GDM1 (cell line): ENCODE measurements at regions not wholly inside any gene's neighbourhood (a gene's known extent, or its start where the extent isn't known, plus 50 kb on each side); places are given as distances from the start of the nearest gene placed in this dataset.

Experiments
- DNase-seq: peaks from one replicate; lab custom pipeline; 2025; lab: John Stamatoyannopoulos, UW

DNA sequence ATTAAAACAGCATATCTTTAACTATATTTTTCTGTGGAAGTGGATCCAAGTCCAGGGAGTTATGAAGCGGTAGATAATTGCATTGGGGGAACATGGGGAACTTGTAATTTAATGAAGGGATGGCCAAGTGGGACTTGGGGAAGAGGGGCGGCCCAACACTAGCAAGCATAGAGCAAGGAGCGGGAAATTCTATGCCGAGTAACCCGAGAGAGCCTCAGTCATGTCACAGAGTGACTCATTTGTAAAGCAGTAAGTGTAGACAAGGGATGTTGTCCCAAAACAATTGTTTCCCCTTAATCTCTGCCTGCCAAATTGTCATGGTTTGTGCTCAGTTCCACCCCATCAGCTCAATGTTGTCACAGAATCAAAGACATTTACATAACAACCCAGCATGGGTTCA is 620.1 kb downstream of the AJAP1 start:
- DNase-seq, result no peak

DNA sequence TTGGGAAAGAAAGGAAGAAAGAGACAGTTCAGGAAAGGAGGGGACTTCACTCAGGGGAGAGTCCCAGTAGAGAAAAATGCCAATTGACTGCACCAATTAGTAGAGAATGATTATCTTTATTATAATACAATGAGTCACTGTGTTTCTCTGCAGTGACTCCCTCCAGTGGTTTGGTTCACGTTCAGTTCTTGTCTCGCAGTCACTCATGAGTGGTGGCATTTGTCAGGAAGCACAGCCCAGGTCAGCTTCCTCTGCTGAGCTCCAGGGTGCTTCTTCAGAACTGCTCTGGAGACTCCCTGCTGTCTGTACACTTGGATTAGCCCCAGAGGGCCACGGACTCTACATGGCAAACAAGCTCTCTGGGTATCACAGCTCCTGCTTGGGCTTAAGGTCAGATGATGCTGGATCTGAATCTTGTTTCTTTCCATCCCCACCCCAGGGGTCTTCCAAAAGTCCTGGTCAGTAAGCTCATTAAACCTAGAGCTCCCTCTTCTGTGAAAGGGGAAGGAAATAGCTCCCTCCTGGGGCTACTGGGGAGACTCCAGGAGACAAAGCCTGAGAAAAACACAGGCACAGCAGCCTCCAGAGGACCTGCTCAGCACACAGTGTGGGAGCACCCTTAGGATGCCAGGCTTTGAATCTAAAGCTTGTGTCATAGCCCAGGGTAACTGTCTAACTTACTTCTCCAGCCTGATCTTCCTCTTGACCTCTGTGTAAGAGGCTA is 619.0 kb downstream of the AJAP1 start:
- no peak for DNase-seq

DNA sequence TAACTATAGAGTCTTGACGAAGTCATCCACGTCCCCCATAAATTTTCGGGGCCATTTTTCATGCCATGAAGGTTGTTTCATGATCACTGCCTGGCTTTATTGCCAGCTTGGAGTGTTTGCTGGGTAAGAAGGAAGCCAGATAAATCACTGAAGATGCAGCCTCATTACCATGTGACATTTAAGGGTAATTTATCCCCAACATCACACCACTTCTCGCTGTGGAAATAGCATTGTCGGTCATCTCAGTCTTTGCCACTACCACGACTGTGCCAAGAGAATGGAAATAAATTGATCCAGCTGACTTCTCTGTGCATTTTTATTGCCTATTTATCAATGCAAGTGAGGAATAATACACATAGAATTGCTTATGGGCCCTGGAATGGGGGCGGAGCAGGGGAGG is 617.9 kb downstream of the AJAP1 start:
- DNase-seq, result no peak

DNA sequence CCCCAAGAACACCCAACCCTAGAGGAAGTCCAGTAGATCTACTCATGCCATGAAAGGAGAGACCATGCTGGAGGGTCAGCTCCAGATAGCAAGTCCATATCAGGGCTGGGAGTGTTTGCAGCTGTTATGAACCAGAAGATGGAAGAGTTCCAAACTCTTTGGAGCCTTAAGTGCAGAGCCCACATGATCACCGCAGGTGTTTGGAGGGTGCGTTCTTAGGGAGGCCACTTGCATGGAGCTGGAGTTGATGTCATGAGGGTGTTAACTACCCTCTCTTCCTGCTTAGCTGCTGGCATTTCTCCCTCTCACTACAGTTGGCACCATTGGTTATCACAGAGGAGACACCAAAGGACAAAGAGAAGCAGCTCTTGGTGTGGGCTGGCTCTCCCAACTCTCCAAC is 616.9 kb downstream of the AJAP1 start:
- no peak for DNase-seq

DNA sequence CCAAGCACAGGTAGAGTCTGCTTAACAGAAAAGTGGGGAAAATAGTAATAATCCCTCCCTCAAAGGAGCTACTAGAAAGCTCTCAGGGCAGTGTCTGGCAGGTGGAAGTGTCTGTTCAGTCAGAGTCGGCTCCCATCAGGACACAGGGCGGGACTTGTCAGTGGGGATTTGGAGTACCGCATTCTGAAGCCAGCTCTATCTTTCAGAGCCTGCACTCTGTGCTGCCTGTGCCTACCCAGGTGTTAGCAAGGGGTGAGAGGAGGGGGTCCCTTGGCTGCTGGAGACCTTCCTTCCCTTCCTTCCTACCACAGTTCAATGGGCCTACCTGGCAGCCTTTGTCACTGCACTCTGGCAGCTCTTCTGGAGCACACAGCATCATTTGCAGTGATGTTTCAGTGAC is 615.5 kb downstream of the AJAP1 start:
- no peak for DNase-seq

DNA sequence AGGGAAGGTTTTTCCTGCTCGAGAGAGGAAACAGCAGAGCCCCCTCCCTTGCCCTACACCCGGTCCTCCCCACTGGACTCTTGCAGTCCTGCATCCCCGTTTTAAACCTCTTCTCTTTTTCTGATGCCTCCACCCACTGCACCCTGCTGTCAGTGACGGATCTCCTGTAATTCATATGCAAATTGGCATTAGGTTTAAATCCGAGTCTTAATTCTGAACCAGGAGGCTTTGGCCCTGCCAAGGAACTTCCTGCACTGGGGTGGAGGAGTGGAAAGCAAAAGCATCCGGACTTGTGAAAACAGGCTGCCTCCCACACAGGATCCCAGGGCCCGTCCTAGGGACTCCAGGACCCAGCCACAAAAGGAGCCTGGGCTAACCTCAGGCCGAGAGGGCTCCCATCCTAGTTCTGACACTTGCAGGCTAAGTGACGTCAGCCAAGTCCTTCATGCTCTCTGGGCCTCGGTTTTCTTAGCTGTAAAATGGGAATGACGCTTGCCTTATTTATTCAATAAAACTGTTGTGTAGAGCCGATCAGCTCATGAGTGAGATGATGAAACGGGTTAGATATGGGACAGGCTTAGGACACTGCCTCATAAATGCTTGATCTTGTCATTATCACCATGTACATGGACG is 613.3 kb downstream of the AJAP1 start:
- no peak for DNase-seq

DNA sequence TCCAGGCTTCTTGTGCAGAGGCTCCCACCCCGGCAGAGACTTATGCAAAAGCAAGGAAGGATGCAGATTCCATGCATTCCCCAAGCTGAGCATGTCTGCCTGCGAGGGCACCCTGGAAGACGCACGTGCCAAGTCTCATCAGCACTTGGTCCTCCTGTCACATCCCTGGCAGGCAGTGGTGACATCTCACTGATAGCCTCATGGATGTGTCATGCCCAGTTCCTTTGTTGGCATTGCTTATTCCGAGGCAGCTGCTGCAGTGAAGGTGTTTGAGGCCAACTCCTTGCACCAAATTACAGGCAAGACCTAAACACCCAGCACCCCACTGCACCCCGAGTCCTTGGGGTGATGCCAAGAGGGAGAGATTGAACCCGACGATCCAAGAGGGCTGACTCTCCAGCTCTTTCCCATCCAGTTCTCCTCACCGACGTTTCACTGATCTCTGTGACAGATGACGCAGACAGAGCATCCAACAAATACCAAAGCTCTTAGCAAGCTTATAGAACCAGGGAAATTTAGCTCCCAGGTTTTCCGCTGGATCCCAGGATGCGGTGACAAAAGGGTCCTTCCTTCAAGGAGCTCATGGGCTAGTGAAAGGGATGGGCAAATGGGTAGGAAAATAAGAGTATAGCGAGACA is 611.1 kb downstream of the AJAP1 start:
- DNase-seq, result no peak

DNA sequence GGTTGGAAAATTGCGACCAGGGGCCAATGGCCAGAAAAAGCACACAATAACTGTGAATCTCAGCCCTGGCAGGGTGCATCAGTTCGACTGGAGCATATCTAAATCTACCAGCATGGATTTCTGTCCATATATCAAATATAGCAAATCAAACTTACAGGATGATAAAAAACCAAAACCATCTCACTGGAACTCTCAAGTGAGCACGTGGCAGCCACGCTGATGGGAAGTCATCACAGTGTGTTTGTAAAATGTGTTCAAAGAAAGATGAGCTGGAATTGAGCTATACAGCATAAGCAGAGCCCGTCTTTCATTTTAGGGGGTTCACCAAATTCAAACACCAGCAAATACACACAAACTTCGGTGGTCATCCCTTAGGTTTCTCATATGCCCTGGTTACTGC is 610.1 kb downstream of the AJAP1 start:
- DNase-seq, result no peak

DNA sequence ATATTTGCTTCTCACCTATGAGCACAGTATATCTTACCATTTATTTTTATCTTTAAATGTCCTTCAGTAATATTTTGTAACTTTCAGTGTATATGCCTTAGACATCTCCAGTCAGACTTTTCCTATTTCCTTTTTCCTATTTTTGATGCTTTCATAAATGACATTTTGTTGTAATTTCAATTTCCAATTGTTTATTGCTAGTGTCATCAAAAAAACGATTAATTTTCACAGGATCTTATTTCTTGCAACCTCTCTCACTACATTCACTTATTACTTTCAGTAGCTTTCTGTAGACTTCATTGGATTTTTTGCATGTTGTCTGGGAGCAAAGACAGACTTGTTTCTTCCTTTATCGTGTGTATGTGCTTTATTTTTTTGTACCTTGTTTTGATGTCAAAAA is 602.4 kb downstream of the AJAP1 start:
- DNase-seq, result no peak

DNA sequence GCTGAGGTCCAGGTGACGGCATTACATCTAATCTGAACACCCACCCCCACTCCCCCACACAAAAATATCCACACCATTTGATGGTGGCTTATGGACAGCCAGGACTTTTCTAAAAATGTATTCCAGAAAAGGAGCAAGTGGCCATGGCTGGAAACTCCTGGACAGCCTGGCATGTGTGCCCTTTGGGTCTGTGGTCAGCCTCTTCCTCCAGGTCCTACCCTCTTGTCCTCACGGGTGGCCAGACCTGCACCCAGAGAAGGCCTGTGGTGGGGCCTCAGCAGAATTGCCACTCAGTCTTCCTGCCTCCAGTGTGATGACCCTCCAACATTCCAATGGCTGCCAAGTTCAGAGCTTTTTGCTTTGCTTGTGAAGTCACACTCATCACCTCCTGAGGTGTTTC is 600.6 kb downstream of the AJAP1 start:
- no peak for DNase-seq

DNA sequence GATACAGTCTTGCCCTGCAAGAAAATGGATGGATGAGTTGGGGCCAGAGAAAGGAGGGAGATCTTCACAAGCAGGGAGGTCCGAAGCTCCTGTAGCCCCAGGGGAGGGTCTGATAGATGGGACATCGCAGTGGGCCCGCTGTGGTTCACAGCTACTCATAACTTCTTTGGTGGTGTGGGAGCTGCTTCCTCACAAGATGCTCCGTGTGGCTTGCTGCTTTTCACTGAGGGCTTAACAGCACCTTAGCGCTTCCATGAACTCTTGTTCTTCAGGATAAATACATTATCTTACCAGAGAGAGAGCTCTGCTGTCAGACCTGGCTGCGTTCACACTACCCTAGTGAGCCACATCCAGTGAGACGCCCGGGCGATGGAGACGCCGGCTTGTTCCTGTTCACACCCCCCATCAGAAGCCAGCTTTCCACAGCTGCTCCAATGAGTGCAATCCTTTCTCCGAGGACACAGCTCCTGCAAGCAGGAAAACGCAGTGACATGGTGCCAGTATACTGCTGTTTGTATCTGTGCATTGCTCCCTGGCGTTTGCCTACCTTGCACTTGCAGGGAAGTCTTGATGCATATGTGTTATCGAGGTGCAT is 599.8 kb downstream of the AJAP1 start:
- DNase-seq, result no peak

DNA sequence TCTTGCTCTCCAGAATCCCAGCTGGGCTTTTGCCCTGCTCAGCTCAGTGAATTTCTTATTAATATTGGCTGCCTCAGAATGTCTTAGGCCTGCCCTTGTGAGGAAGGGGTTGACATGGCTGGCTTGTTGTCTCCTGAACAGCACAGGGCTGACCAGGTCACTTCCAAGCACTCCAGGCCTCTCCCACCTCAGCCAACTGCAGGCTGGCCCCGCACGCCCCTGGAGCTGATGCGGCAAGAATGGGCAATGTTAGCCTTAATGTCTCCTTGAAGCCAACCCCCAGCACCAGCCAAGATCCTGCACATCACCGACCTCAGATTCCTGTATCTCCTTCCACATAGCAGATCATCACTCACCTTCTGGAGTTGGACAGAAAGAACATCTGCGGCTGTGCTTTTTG is 598.6 kb downstream of the AJAP1 start:
- no peak for DNase-seq

DNA sequence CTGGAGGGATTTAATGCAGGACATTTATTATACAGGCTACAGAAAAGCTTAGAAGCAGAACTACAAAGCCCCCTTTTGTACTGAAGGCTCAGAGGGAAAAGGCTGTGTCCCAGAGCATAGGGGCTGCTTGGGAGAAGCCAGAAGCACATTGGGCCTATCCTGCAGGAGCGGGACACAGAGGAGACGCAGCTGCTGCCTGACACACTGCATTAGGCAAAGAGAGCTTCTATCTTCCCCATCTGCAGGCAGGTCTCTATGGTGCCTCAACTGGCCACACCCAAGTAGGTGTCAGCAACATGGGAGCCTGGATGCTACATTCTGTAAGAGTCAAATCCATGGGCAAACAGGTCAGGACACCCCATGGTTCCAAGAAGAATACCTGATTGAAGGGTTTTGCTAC is 595.9 kb downstream of the AJAP1 start:
- no peak for DNase-seq

DNA sequence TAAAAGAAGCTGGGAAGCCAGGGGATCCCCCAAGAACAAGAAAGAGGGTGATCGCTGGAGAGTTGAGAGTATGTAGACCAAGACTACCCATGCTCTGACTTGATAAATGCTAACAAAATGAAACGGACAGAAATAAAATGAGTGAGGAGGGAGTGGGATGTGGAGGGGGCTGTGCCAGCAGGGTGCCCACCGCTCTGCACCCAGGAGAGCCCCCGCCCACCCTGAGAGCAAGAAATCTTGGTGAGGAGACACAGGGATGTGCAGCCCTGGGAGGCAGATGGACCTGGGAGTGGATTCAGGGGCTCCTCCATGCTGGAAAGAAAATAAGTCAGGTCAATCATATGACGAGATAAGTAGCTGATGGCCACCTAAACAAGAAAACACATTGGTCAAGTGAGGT is 590.9 kb downstream of the AJAP1 start:
- DNase-seq, result no peak

DNA sequence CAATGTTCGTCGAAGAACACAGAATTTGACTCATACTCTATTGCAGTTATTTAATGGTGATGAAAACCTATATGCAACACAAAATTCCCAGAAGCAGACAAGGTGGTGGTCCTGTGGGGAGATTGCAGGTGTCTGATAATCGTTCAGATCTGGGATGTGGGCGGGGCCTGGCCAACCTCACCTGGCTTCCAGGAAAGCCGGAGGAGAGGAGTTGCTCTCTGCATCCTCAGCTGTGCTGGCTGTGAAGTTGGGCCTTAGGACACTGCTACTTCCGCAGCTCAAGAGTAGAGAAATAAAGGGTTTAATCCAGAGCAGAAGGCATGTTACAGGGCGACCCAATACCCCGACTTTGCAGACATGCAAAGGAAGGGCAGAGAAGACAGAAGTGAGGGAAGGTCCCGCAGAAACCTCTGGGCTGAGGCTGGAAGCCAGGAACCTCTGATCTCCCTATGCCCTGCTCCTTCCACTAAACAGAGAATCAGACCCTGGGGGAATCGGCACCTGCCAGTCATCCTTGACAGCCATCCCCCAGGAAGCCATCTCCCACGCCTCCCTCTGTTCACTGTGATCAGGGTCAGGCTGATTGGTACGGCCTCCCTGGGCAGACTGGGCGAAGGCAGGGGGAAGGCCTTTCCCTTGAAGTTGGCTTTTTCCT is 590.3 kb downstream of the AJAP1 start:
- no peak for DNase-seq

DNA sequence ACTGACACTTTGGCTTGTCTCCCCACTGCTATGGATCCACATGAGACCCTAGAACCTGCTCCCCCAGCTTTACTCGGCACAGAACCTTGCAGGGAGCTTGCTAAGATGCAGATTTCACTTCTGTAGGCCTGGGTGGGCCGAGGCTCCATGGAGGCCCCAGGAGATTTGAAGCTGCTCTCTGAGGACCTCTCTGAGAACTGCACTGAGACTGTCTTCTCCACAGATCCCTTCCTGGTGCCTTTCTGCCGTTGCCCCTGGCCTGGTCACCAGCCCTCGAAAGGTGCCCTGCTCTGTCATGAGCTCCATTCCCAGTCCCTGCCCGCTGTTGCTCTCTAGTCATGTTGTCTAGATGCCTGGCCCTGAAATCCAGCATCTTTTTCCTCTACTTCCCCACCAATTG is 588.4 kb downstream of the AJAP1 start:
- no peak for DNase-seq

DNA sequence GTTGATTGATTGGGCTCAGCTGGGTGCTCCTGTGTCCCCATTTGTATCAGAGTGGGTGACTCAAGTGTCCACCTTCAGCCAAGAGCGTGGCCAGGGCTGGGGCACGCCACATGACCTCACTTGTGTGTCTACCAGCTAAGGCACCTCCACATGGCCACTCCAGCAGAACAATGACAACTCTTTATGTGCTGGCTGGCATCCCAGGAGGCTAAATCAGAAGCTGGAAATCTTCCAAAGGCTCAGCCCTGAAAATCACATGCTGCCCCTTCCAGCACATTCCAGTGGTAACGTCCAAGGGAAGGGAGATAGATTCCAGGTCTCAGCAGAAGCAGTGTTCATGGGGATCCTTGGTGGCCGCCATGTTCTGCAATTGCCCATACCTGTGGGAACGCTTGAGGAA is 585.5 kb downstream of the AJAP1 start:
- no peak for DNase-seq

DNA sequence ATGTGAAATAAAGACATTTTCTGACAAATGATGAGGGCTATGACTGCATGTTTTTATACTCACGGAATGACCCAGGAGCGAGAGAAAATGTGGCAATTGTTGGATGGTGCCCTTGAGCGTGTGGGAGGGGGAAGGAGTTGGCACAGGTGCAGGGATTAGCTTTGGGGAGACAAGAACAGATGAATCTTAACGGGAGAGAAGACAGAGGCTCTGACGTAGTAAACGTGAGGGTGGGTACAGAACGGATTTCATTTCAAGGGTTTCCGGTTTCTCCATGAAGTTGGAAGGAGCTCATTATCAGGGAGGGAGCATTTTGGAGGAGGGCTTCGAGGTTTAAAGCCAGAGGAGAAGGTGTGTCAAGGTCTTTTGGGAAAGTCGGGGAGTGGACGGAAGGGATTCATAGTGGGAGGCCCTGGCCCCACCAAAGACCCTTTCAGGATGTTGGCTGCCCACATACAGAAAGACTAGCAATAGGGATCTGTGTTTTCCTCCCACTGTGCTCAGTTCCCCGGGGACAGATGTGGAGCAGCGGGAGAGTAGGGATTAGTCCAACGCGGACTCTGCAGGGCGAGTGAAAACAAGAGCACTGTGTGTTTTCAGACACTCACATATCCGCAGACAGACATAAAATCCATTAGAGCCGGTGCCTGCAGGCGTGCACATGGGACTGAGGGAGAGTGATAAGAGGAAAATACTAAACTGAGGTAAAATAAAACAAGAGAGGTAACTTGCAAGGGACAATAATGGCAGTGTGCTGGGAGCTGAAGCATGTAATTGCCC is 584.1 kb downstream of the AJAP1 start:
- DNase-seq, result no peak

DNA sequence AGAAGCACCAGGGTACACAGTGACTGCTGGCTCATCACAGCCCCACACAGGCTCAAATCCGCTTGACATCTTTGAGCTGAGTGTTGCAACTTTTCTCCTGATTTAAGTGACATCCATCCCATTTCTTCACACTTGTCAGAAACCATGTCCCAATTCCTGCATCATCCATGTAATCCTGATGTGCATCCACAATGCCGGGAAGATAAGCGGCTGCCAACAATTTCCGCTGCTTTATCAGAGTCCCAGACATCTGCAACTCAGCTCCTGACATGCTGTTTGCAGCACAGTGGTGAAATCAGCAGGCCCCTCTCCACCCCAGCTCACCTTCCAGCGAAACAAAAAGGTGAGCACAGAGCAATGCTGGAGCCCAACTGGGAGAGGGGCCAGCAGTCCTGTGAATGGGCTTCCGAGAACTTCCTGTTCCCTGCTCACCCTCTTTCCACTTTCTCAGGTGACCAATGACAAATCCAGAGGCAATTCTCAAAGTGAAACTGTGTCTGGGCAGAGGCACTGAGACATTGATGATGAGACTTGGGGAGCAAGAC is 581.0 kb downstream of the AJAP1 start:
- DNase-seq, result no peak

DNA sequence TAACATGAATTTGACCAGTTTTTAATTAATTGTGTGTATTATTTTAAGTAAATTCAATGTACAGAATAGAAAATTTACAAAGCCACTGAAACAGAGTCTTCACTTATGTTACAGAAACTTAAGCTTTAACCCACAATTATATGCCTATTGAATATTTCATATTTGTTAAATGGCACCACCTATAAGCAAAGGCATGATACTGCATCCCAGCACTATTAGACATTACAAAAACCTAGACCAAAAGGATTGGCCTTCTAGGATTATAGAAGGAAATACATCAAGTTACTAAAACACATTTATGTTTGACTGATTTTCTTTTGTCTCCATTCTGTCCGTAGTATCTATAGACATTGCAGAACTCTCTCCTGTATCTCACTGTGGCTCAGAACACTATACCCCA is 578.1 kb downstream of the AJAP1 start:
- DNase-seq, result no peak

DNA sequence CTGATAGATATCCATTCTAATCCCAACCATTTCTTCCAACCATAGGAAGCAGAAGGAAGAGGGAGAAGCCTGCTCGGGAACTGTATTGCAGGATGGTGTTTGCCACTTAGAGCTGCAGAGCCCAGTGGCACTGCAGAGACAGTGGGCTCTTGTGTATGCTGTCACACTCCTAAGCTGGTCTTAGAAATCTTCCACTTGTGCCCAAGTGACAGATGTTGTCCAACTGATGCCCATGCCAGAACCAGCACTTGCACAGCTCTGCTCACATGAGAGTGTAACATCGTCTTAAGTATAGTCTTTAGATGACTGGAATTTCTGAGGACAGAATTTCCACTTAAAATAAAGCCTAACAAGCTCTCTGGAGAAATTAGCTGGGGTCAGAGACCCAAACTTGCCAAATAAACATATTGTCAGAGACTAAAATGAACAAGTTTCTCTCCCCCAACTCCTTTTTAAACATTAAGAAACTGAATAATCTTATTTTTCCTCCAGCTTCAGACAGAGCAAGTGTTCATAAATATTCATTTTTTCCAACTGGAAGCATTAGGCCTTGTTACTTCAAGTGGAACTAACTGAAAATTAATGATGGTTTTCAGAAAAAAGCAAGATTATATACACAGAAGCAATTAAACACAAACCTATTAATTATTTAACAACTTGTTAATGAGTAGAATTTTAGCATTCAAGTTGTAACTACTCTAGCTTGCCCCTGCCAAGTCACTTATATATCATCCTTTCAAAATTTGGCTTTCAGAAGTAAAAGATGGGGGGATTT is 577.3 kb downstream of the AJAP1 start:
- DNase-seq, result no peak
